Tibial nerve (tissue), 3 donors: ENCODE measurements at regions not wholly inside any gene's neighbourhood (a gene's known extent, or its start where the extent isn't known, plus 50 kb on each side); places are given as distances from the start of the nearest gene placed in this dataset.

Experiments used
- POLR2A ChIP-seq, 2 donors: fragments of 450-650 bp; IDR thresholded peaks; one replicate each; pipeline ENCODE4 v1.6.1; 2017; ENCODE audit warnings: antibody characterized with exemption in 2 of 2, mild to moderate bottlenecking in 2 of 2, moderate library complexity in 2 of 2
- TF ChIP-seq, protein P1 (sequence below), 5 experiments: fragments of 200-600 bp in 3 of 5; fragments of 450-650 bp in 2 of 5; sonication (generic) in 3 of 5; IDR thresholded peaks; one replicate each; pipeline ENCODE4 v1.5.1; 2016 to 2019; ENCODE audit warnings: antibody characterized with exemption in 5 of 5, mild to moderate bottlenecking in 3 of 5, moderate library complexity in 2 of 5

- no peak for TF ChIP-seq POLR2A (IDR thresholded peaks at IDR 0.05)
- TF ChIP-seq, protein P1, sequence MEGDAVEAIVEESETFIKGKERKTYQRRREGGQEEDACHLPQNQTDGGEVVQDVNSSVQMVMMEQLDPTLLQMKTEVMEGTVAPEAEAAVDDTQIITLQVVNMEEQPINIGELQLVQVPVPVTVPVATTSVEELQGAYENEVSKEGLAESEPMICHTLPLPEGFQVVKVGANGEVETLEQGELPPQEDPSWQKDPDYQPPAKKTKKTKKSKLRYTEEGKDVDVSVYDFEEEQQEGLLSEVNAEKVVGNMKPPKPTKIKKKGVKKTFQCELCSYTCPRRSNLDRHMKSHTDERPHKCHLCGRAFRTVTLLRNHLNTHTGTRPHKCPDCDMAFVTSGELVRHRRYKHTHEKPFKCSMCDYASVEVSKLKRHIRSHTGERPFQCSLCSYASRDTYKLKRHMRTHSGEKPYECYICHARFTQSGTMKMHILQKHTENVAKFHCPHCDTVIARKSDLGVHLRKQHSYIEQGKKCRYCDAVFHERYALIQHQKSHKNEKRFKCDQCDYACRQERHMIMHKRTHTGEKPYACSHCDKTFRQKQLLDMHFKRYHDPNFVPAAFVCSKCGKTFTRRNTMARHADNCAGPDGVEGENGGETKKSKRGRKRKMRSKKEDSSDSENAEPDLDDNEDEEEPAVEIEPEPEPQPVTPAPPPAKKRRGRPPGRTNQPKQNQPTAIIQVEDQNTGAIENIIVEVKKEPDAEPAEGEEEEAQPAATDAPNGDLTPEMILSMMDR (IDR thresholded peaks at IDR 0.05) = no peak
These were observed 151.1 kb downstream of the DACT1 start for GRCh38 chr14:58788655-58789503.
